Upper lobe of left lung (tissue), 4 donors: ENCODE measurements at regions not wholly inside any gene's neighbourhood (a gene's known extent, or its start where the extent isn't known, plus 50 kb on each side); places are given as distances from the start of the nearest gene placed in this dataset.

ENCODE experiments used
- EP300 ChIP-seq, 4 donors: sonication (generic); formaldehyde crosslinking; IDR thresholded peaks; one replicate each; pipeline ENCODE4 v1.5.1; 2017; ENCODE audit warnings: antibody characterized with exemption in 4 of 4, control low read depth in 2 of 4
- POLR2A ChIP-seq, 4 donors: fragments of 450-650 bp; IDR thresholded peaks; one replicate each; pipeline ENCODE4 v1.5.1; 2016 to 2017; ENCODE audit warnings: antibody characterized with exemption in 4 of 4, mild to moderate bottlenecking in 2 of 4
- POLR2AphosphoS5 ChIP-seq, 2 donors: sonication (generic); formaldehyde crosslinking; IDR thresholded peaks; one replicate each; pipeline ENCODE4 v1.5.1; 2017; ENCODE audit warnings: antibody characterized with exemption in 2 of 2
- TF ChIP-seq, protein P1 (sequence below), 6 experiments: fragments of 450-650 bp in 4 of 6; fragments of 200-600 bp in 2 of 6; sonication (generic) in 2 of 6; IDR thresholded peaks; one replicate each; pipeline ENCODE4 v1.5.1; 2016 to 2019; ENCODE audit warnings: antibody characterized with exemption in 6 of 6

DNA sequence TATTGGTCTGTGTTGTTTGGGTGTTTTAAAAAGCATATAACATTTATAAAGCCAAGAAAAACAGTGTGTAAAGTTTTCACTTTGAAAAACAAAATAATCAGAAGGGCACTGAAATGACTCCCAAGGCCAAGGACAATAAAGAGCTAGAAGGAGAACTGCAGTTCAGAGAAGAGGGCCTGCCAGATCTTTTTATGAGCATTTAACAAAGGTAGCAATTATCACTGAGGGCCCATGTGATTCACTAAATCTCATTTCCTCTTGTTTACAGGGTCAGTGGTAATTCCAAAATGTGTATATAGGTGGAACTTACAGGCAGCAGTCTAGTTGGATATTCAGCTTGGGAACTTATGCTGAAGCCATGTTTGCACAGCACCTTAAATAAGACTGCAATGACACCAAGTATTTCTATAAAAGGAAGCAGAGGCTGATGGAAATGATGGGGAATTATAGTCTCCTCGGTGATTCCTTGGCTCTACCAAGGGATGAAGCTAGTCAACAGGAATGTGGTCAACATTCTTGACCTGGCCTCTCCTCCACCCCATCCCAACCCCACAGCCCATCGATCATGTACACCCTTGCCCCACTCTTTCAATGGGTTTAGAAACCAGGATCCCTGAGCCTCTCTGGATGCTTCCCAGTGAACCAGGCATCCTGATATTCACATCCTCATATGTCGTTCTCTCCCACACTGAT, 54.4 kb upstream of the THUMPD3 start:
- TF ChIP-seq, protein P1, sequence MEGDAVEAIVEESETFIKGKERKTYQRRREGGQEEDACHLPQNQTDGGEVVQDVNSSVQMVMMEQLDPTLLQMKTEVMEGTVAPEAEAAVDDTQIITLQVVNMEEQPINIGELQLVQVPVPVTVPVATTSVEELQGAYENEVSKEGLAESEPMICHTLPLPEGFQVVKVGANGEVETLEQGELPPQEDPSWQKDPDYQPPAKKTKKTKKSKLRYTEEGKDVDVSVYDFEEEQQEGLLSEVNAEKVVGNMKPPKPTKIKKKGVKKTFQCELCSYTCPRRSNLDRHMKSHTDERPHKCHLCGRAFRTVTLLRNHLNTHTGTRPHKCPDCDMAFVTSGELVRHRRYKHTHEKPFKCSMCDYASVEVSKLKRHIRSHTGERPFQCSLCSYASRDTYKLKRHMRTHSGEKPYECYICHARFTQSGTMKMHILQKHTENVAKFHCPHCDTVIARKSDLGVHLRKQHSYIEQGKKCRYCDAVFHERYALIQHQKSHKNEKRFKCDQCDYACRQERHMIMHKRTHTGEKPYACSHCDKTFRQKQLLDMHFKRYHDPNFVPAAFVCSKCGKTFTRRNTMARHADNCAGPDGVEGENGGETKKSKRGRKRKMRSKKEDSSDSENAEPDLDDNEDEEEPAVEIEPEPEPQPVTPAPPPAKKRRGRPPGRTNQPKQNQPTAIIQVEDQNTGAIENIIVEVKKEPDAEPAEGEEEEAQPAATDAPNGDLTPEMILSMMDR (IDR thresholded peaks at IDR 0.05) = no peak
- TF ChIP-seq POLR2A (IDR thresholded peaks at IDR 0.05) = no peak
- TF ChIP-seq EP300 (IDR thresholded peaks at IDR 0.05) = no peak
- no peak for TF ChIP-seq POLR2AphosphoS5 (IDR thresholded peaks at IDR 0.05)
